HPDE6-E6E7 (cell line): ENCODE measurements at regions not wholly inside any gene's neighbourhood (a gene's known extent, or its start where the extent isn't known, plus 50 kb on each side); places are given as distances from the start of the nearest gene placed in this dataset.

Experiments used
- DNase-seq: peaks from one replicate; pipeline ENCODE4 v3.0.0; 2011; ENCODE audit warnings: missing footprints; ENCODE audit errors: extremely low spot score

DNA sequence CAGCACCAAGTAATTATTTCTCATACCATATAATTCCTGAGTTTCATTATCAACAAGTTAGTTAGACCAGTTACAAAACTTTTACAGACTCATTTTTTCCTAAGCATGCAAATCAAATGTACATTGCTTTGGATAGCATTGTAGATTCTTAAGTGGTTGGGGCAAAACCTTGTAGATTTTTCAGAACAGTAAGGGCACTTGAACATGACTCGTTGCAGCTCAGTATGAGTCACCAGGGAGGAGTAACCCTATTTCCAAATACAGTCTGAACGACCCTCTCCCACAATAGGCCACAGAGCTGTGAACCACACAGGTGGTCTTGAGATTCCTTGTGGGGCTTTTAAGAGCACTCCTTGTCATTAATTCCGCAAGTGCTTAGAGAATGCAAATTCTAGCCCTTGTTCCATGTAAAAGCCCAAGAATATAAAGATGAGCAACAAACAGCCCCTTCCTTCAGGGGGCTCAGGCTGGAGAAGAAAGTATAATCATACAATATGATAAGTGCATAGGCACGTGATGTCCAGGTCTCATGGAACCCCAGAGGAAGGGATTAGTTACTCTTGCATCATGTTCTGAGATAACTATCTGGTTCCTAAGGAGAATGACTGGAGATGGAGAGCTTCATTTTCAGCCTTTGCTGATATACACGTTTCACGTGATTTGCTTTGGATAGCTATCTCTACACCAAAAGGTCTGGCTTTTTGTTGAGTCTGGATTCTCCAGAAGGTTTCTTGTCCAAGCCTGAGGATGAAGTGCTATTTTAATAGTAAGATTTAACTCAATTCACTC lies 295.7 kb downstream of the KCNN2 start:
- no peak for DNase-seq

GRCh38 chr5:114649878-114650277 lies 288.0 kb downstream of the KCNN2 start:
- no peak for DNase-seq

GRCh38 chr5:114648940-114649339 lies 287.1 kb downstream of the KCNN2 start:
- no peak for DNase-seq

GRCh38 chr5:114644576-114644975 lies 282.7 kb downstream of the KCNN2 start:
- DNase-seq: no peak

- no peak for DNase-seq
Measured at GRCh38 chr5:114636271-114636670, 274.4 kb downstream of the KCNN2 start.

DNA sequence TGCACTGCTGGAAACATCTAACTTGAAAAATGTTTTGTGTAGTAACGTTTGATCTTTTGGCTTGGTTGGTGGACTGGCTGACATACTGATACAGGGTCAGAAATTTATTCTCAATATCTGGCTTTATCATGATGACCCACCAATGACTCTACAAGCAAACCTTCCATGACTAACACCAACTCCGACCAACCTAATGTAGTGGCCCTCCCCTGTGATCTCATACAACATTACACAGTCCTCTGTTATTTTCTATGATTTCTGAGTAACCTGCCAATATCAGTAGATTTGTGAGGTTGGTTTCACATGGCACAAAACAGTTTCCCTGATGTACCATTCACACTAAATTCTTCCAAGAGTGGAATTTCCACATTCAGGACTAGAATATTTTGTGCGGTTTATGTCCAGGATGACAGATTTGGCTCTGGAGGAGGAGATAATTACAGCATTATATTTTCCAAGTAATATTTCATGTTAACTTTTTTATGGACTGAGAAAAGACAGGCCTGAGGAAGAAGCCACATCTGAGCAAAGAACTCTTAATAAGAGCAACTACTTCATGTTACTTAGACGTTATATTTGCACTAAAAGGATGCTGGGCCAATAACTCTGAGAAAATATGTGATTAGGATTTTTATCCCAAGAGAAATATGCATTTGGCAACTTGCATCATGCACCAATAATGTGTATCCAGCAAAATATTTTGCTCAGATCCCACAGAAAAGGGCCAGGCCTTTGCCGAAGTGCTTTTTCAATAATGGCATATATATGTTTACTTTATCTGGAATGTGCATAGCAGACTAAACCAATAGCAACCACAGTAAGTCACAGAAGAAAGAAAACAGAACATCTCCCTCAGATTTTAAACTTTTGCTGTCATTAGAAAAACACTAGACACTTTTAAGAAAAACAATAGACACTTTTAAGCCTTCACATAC lies 273.4 kb downstream of the KCNN2 start:
- no peak for DNase-seq

- no peak for DNase-seq
Measured at GRCh38 chr5:114634517-114634916, 272.6 kb downstream of the KCNN2 start.

GRCh38 chr5:114612406-114612805 lies 250.5 kb downstream of the KCNN2 start:
- no peak for DNase-seq

DNA sequence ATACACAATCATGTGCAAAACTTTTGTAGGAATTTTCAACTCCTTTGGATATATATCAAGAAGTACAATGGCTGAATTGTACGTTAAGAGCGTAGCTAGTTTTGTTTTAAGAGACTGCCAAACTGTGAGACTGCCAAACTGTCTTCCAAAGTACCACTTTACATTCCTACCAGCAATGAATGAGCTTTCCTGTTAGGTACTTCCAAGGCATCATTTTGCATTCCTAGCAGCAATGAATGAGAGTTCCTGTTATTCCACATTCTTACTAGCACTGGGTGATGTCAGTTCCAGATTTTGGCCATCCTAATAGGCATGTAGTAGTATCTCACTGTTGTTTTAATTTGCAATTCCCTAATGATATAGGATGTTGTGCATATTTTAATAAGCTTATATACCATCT lies 219.3 kb downstream of the KCNN2 start:
- DNase-seq: no peak

GRCh38 chr5:114565871-114566270 lies 204.0 kb downstream of the KCNN2 start:
- no peak for DNase-seq

DNA sequence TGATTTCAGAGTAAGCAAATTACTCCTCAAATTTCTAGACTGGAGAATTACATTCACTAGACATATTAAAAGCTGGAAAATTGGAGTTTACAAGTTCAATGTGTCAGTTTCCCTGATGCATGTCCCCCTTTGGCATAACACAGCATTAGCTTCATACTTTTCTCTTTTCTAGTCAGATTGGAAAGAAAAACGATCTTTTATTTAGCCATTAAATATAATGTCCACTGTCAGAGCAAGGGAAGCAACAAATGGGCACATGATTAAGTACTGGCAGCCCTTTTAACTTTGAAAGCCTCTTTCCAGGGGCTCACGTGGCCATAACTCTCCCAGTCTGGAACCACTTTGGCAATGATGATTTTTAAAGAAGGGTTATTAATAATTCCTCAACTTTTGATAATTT lies 203.3 kb downstream of the KCNN2 start:
- no peak for DNase-seq

DNA sequence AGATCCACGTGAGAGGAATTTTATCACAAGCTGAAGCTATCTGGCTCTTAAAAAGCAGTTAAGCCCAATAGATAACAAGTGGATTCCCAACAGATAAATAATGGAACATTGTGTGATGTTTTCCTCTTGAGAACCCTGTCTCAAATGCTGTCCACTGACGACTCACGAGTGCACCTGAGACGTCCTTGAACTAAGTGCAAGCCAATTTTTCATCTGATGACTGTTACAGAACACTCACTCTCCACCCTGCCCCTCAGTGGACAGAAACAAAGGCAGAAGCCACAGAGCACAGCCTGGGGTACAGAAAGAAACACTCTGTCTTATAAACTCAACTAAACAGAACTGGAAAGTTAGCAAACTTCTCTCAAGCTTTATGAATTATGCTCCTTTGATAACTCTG lies 199.5 kb downstream of the KCNN2 start:
- no peak for DNase-seq
